MM.1S (cell line): ENCODE measurements at regions not wholly inside any gene's neighbourhood (a gene's known extent, or its start where the extent isn't known, plus 50 kb on each side); places are given as distances from the start of the nearest gene placed in this dataset.

Source experiments
- DNase-seq: peaks from one replicate; pipeline ENCODE4 v3.0.0-alpha.2; 2015
- H2AFZ ChIP-seq: fragments of 300-600 bp; sonication (generic); 2 replicates; pipeline ENCODE4 v1.6.0; 2016; ENCODE audit warnings: antibody characterized with exemption, low read length
- H3F3A ChIP-seq: fragments of 300-600 bp; sonication (generic); 2 replicates; pipeline ENCODE4 v1.6.1; 2016; ENCODE audit warnings: mild to moderate bottlenecking, antibody characterized with exemption, low read length, moderate library complexity, mixed read lengths; ENCODE audit not compliant: insufficient read depth
- H3K27ac ChIP-seq: fragments of 300-600 bp; sonication (generic); 2 replicates; pipeline ENCODE4 v1.5.1; 2016; ENCODE audit warnings: mild to moderate bottlenecking, low read length
- H3K27me3 ChIP-seq: fragments of 300-600 bp; sonication (generic); replicated peaks from 2 replicates; pipeline ENCODE4 v1.6.0; 2016; ENCODE audit warnings: low read length; ENCODE audit not compliant: insufficient read depth
- H3K36me3 ChIP-seq: fragments of 300-600 bp; sonication (generic); replicated peaks from 2 replicates; pipeline ENCODE4 v1.6.1; 2016; ENCODE audit warnings: mild to moderate bottlenecking, low read length, mixed read lengths; ENCODE audit not compliant: insufficient read depth
- H3K4me1 ChIP-seq: fragments of 300-600 bp; sonication (generic); 2 replicates; pipeline ENCODE4 v1.6.1; 2016; ENCODE audit warnings: low read length, mixed read lengths
- H3K4me2 ChIP-seq: fragments of 300-600 bp; sonication (generic); 2 replicates; pipeline ENCODE4 v1.6.0; 2016; ENCODE audit warnings: low read depth, low read length
- H3K4me3 ChIP-seq: fragments of 300-600 bp; sonication (generic); 2 replicates; pipeline ENCODE4 v1.5.1; 2016; ENCODE audit warnings: low read length, mixed read lengths
- H3K79me2 ChIP-seq: fragments of 300-600 bp; sonication (generic); 2 replicates; pipeline ENCODE4 v1.6.1; 2016; ENCODE audit warnings: mixed run types, low read length, mixed read lengths
- H3K9ac ChIP-seq: fragments of 300-600 bp; sonication (generic); 2 replicates; pipeline ENCODE4 v1.6.1; 2016; ENCODE audit warnings: low read length, mixed read lengths
- H3K9me2 ChIP-seq: fragments of 300-600 bp; sonication (generic); replicated peaks from 2 replicates; pipeline ENCODE4 v1.6.1; 2016; ENCODE audit warnings: mild to moderate bottlenecking, low read length, mixed read lengths; ENCODE audit not compliant: insufficient read depth
- H3K9me3 ChIP-seq: fragments of 300-600 bp; sonication (generic); replicated peaks from 2 replicates; pipeline ENCODE4 v1.6.1; 2016; ENCODE audit warnings: mild to moderate bottlenecking, low read length, mixed read lengths; ENCODE audit not compliant: insufficient read depth
- H4K20me1 ChIP-seq: fragments of 300-600 bp; sonication (generic); 2 replicates; pipeline ENCODE4 v1.6.1; 2016; ENCODE audit warnings: mild to moderate bottlenecking, low read length, moderate library complexity, mixed read lengths; ENCODE audit not compliant: insufficient read depth
- CTCF ChIP-seq: fragments of 300-600 bp; sonication (generic); IDR thresholded peaks from 2 replicates; pipeline ENCODE4 v1.5.1; 2016; ENCODE audit warnings: antibody characterized with exemption, low read length, mixed read lengths
- EZH2 ChIP-seq: fragments of 300-600 bp; sonication (generic); optimal IDR thresholded peaks from 2 replicates; pipeline ENCODE3; 2017; ENCODE audit warnings: low read depth, mild to moderate bottlenecking, antibody characterized with exemption, low read length, mixed read lengths
- EZH2phosphoT487 ChIP-seq: fragments of 300-600 bp; sonication (generic); IDR thresholded peaks from 2 replicates; pipeline ENCODE4 v1.6.1; 2018; ENCODE audit warnings: antibody characterized with exemption, low read length

- H3K4me2 ChIP-seq = no peak overlapping the region
- H3K9ac ChIP-seq = no peak overlapping the region
- H3K9me3 ChIP-seq = no peaks in the 10 kb centered on the region
- no peaks in the 10 kb centered on the region for H3K79me2 ChIP-seq
- no peaks in the 10 kb centered on the region for H3K4me1 ChIP-seq
- H3F3A ChIP-seq = no peaks in the 10 kb centered on the region
- no peak overlapping the region for H2AFZ ChIP-seq
- no peak for DNase-seq
- no peaks in the 10 kb centered on the region for H3K36me3 ChIP-seq
- no peaks in the 10 kb centered on the region for H4K20me1 ChIP-seq
- no peak overlapping the region for H3K27ac ChIP-seq
- no peaks in the 10 kb centered on the region for H3K27me3 ChIP-seq
- no peak for TF ChIP-seq CTCF
- TF ChIP-seq EZH2 = no peak
- no peak for TF ChIP-seq EZH2phosphoT487
- no peaks in the 10 kb centered on the region for H3K9me2 ChIP-seq
- no peak overlapping the region for H3K4me3 ChIP-seq
Observed at GRCh38 chr6:62338477-62338876, 52.5 kb upstream of the KHDRBS2 start.
